ENCODE measurements at regions not wholly inside any gene's neighbourhood (a gene's known extent, or its start where the extent isn't known, plus 50 kb on each side); places are given as distances from the start of the nearest gene placed in this dataset.

DNA sequence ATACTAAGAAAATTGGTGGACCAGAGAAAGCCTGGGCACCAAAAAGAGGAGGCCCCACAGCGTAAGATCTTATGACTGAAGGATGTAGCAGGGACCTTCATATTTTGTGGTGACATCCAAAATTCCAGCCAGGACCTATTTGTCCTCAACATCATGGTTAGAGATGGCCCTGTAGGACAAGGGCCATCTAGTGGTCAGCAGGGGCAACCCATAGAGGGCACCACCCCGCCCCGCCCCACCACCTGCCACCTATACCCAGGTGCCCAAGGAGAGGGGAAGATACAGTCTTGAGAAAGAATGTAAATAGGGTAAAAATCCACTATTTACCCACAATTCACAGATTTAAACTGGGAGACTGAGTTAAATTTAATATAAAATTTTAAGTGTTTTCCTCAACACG lies 59.6 kb upstream of the TMEM163 start:
- no peak for TF ChIP-seq EZH2 (IDR thresholded peaks at IDR 0.05; ENCODE audit: insufficient read depth, low read length)
- TF ChIP-seq, protein P1, sequence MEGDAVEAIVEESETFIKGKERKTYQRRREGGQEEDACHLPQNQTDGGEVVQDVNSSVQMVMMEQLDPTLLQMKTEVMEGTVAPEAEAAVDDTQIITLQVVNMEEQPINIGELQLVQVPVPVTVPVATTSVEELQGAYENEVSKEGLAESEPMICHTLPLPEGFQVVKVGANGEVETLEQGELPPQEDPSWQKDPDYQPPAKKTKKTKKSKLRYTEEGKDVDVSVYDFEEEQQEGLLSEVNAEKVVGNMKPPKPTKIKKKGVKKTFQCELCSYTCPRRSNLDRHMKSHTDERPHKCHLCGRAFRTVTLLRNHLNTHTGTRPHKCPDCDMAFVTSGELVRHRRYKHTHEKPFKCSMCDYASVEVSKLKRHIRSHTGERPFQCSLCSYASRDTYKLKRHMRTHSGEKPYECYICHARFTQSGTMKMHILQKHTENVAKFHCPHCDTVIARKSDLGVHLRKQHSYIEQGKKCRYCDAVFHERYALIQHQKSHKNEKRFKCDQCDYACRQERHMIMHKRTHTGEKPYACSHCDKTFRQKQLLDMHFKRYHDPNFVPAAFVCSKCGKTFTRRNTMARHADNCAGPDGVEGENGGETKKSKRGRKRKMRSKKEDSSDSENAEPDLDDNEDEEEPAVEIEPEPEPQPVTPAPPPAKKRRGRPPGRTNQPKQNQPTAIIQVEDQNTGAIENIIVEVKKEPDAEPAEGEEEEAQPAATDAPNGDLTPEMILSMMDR (IDR thresholded peaks at IDR 0.05; ENCODE audit: insufficient read depth, low read depth, low read length), result no peak
- Histone ChIP-seq H3K9me3 (ENCODE audit: insufficient read depth, low read depth, low read length) (no peaks in the 10 kb centered on the region), H3K27ac (ENCODE audit: low read depth, low read length) (no peak overlapping the region), H3K9ac (ENCODE audit: low read length) (no peak overlapping the region), H3K4me1 (ENCODE audit: insufficient read depth, low read length) (peaks cover 20% of the 10 kb centered on the region), H3K27me3 (ENCODE audit: insufficient read depth, low read length) (no peaks in the 10 kb centered on the region), H3K4me3 (ENCODE audit: insufficient read depth, low read depth, low read length) (no peak overlapping the region), H3K79me2 (ENCODE audit: insufficient read depth, low read length) (no peaks in the 10 kb centered on the region), H2AFZ (ENCODE audit: low read depth, low read length) (no peak overlapping the region), H3K4me2 (ENCODE audit: low read length) (no peak overlapping the region), H4K20me1 (ENCODE audit: insufficient read depth, low read length) (no peaks in the 10 kb centered on the region), H3K36me3 (ENCODE audit: insufficient read depth, low read length) (no peaks in the 10 kb centered on the region)
- Mint-ChIP-seq H3K27ac (ENCODE audit: unreplicated experiment) (no peak overlapping the region), H3K36me3 (ENCODE audit: low read depth, unreplicated experiment) (no peaks in the 10 kb centered on the region), H3K4me1 (ENCODE audit: low read depth, unreplicated experiment) (peaks cover 17% of the 10 kb centered on the region), H3K9me3 (ENCODE audit: unreplicated experiment) (no peaks in the 10 kb centered on the region), H3K4me3 (ENCODE audit: unreplicated experiment) (no peak overlapping the region), H3K27me3 (ENCODE audit: low read depth, unreplicated experiment) (peaks cover 23% of the 10 kb centered on the region)
- DNase-seq (ENCODE audit: low read depth), result no peak
- no peak for FAIRE-seq

DNA sequence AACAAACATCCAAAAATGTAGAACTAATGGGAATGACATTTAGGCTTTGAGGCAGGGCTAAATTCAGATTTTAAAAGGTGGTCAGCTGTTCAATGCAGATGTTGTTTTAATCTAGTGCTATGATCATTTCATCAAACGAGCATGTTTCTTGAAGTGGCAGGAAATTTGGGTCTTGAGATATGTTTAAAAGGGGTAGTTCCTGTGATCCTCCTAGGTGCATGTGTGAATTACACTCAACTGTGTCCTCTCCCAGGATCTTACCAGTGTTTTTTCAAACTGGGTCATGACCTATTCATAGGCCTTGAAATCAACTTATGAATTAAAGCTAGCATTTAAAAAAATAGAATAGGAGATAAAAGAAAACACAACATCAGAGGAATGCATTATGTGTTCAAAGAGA lies 57.4 kb upstream of the ACMSD start:
- Histone ChIP-seq H3K27ac (ENCODE audit: low read depth, low read length) (no peak overlapping the region), H3K36me3 (ENCODE audit: insufficient read depth, low read length) (no peaks in the 10 kb centered on the region), H3K4me1 (ENCODE audit: insufficient read depth, low read length) (no peaks in the 10 kb centered on the region), H2AFZ (ENCODE audit: low read depth, low read length) (no peak overlapping the region), H3K4me2 (ENCODE audit: low read length) (no peak overlapping the region), H3K27me3 (ENCODE audit: insufficient read depth, low read length) (no peaks in the 10 kb centered on the region), H3K79me2 (ENCODE audit: insufficient read depth, low read length) (no peaks in the 10 kb centered on the region), H3K9ac (ENCODE audit: low read length) (no peak overlapping the region), H3K4me3 (ENCODE audit: insufficient read depth, low read depth, low read length) (no peak overlapping the region), H3K9me3 (ENCODE audit: insufficient read depth, low read depth, low read length) (no peaks in the 10 kb centered on the region), H4K20me1 (ENCODE audit: insufficient read depth, low read length) (no peaks in the 10 kb centered on the region)
- FAIRE-seq, result no peak
- peaks cover 22% of the 10 kb centered on the region for H3K27me3 Mint-ChIP-seq (ENCODE audit: low read depth, unreplicated experiment)
- no peak for DNase-seq (ENCODE audit: low read depth)
- no peak overlapping the region for H3K4me3 Mint-ChIP-seq (ENCODE audit: unreplicated experiment)
- TF ChIP-seq, protein P1 (IDR thresholded peaks at IDR 0.05; ENCODE audit: insufficient read depth, low read depth, low read length), result no peak
- no peak for TF ChIP-seq EZH2 (IDR thresholded peaks at IDR 0.05; ENCODE audit: insufficient read depth, low read length)
- H3K36me3 Mint-ChIP-seq (ENCODE audit: low read depth, unreplicated experiment), result no peaks in the 10 kb centered on the region
- H3K4me1 Mint-ChIP-seq (ENCODE audit: low read depth, unreplicated experiment), result peaks cover 4% of the 10 kb centered on the region
- no peak overlapping the region for H3K27ac Mint-ChIP-seq (ENCODE audit: unreplicated experiment)
- H3K9me3 Mint-ChIP-seq (ENCODE audit: unreplicated experiment), result no peaks in the 10 kb centered on the region

DNA sequence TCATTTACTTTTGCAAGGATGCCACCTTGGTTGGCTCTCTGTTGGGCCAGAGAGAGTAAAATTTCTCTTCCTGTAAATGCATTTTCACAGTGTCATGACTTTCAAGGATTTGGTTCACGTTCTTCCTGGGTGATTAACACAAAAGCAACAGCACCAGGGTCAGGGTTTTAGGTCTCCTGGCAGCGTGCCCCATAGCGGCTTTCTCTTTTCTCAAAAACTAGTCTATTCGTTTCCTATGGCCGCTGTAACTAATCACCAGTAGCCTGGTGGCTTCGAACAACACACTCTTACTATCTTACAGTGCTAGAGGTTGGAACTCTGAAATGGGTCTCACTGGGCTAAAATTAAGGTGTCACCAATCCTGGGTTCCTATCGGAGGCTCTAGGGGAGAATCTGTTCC lies 56.3 kb upstream of the ACMSD start:
- H3K36me3 ChIP-seq (ENCODE audit: insufficient read depth, low read length), result no peaks in the 10 kb centered on the region
- H3K4me3 ChIP-seq (ENCODE audit: insufficient read depth, low read depth, low read length), result no peak overlapping the region
- Mint-ChIP-seq H3K27me3 (ENCODE audit: low read depth, unreplicated experiment) (peaks cover 13% of the 10 kb centered on the region), H3K4me1 (ENCODE audit: low read depth, unreplicated experiment) (peaks cover 4% of the 10 kb centered on the region), H3K4me3 (ENCODE audit: unreplicated experiment) (no peak overlapping the region), H3K9me3 (ENCODE audit: unreplicated experiment) (no peaks in the 10 kb centered on the region), H3K27ac (ENCODE audit: unreplicated experiment) (no peak overlapping the region), H3K36me3 (ENCODE audit: low read depth, unreplicated experiment) (no peaks in the 10 kb centered on the region)
- H3K4me1 ChIP-seq (ENCODE audit: insufficient read depth, low read length), result no peaks in the 10 kb centered on the region
- H3K79me2 ChIP-seq (ENCODE audit: insufficient read depth, low read length), result no peaks in the 10 kb centered on the region
- H3K27me3 ChIP-seq (ENCODE audit: insufficient read depth, low read length), result no peaks in the 10 kb centered on the region
- H3K9me3 ChIP-seq (ENCODE audit: insufficient read depth, low read depth, low read length), result no peaks in the 10 kb centered on the region
- TF ChIP-seq, protein P1 (IDR thresholded peaks at IDR 0.05; ENCODE audit: insufficient read depth, low read depth, low read length), result no peak
- TF ChIP-seq EZH2 (IDR thresholded peaks at IDR 0.05; ENCODE audit: insufficient read depth, low read length), result no peak
- no peaks in the 10 kb centered on the region for H4K20me1 ChIP-seq (ENCODE audit: insufficient read depth, low read length)
- H3K9ac ChIP-seq (ENCODE audit: low read length), result no peak overlapping the region
- H3K27ac ChIP-seq (ENCODE audit: low read depth, low read length), result no peak overlapping the region
- no peak overlapping the region for H3K4me2 ChIP-seq (ENCODE audit: low read length)
- DNase-seq (ENCODE audit: low read depth), result no peak
- no peak for FAIRE-seq
- no peak overlapping the region for H2AFZ ChIP-seq (ENCODE audit: low read depth, low read length)
